Activated CD8-positive, alpha-beta T cell treated with anti-CD3 and anti-CD28 coated beads for 36 hours (primary cell): ENCODE measurements at regions not wholly inside any gene's neighbourhood (a gene's known extent, or its start where the extent isn't known, plus 50 kb on each side); places are given as distances from the start of the nearest gene placed in this dataset.

Experiments
- ATAC-seq: fragments of 200-7000 bp; cut with Tn5 transposase; one replicate; pipeline ENCODE4 v1.10.0; 2021; ENCODE audit warnings: mild to moderate bottlenecking, moderate library complexity
- CTCF ChIA-PET: fragments of 350-600 bp; sonication (Branson Sonifier 250); formaldehyde crosslinking; loops from one replicate; lab custom pipeline; 2021; ENCODE audit warnings: antibody characterized with exemption; lab: Charles Lee
- POLR2A ChIA-PET: fragments of 350-600 bp; sonication (Branson Sonifier 250); formaldehyde crosslinking; loops from one replicate; lab custom pipeline; 2021; ENCODE audit warnings: antibody characterized with exemption; lab: Charles Lee
- DNase-seq: peaks from one replicate; pipeline ENCODE4 v3.0.0-alpha.2; 2020
- H3K27ac Mint-ChIP-seq: one replicate; pipeline ENCODE4 v1.8.0; 2021; ENCODE audit warnings: mild to moderate bottlenecking, mixed read lengths
- H3K27me3 Mint-ChIP-seq: one replicate; pipeline ENCODE4 v1.8.0; 2021; ENCODE audit warnings: mixed read lengths
- H3K36me3 Mint-ChIP-seq: one replicate; pipeline ENCODE4 v1.8.0; 2021; ENCODE audit warnings: low read depth, mixed read lengths
- H3K4me1 Mint-ChIP-seq: one replicate; pipeline ENCODE4 v1.8.0; 2021; ENCODE audit warnings: low read depth, mixed read lengths
- H3K4me3 Mint-ChIP-seq: one replicate; pipeline ENCODE4 v1.8.0; 2021; ENCODE audit warnings: mild to moderate bottlenecking, moderate library complexity, mixed read lengths
- H3K9me3 Mint-ChIP-seq: one replicate; pipeline ENCODE4 v1.8.0; 2021; ENCODE audit warnings: mixed read lengths
- intact Hi-C: fragments of 100-400 bp; cut with micrococcal nuclease; formaldehyde crosslinking; loops from one replicate; pipeline ENCODE4 v1.10.0; 2022
- TF ChIP-seq, protein P1 (sequence below): fragments of 200-600 bp; IDR thresholded peaks from one replicate; pipeline ENCODE4 v1.8.0; 2022; ENCODE audit warnings: antibody characterized with exemption, mild to moderate bottlenecking

- Mint-ChIP-seq H3K27ac (no peak overlapping the region), H3K36me3 (no peaks in the 10 kb centered on the region), H3K9me3 (peaks cover 4% of the 10 kb centered on the region), H3K4me3 (no peak overlapping the region), H3K4me1 (no peaks in the 10 kb centered on the region), H3K27me3 (peaks cover 12% of the 10 kb centered on the region)
- POLR2A ChIA-PET: no interaction called here
- ATAC-seq: no peak
- no peak for DNase-seq
- TF ChIP-seq, protein P1, sequence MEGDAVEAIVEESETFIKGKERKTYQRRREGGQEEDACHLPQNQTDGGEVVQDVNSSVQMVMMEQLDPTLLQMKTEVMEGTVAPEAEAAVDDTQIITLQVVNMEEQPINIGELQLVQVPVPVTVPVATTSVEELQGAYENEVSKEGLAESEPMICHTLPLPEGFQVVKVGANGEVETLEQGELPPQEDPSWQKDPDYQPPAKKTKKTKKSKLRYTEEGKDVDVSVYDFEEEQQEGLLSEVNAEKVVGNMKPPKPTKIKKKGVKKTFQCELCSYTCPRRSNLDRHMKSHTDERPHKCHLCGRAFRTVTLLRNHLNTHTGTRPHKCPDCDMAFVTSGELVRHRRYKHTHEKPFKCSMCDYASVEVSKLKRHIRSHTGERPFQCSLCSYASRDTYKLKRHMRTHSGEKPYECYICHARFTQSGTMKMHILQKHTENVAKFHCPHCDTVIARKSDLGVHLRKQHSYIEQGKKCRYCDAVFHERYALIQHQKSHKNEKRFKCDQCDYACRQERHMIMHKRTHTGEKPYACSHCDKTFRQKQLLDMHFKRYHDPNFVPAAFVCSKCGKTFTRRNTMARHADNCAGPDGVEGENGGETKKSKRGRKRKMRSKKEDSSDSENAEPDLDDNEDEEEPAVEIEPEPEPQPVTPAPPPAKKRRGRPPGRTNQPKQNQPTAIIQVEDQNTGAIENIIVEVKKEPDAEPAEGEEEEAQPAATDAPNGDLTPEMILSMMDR: no peak
- intact Hi-C loops: no loop called here
- CTCF ChIA-PET: interaction anchor here (1.0 to 1.1 kb wide), 2 partner anchors 30 to 32 kb away, joined by 3 read pairs; no protein-coding TSS in a partner anchor
Measured at GRCh38 chr17:5675625-5676421, 91.5 kb upstream of the NLRP1 start.

DNA sequence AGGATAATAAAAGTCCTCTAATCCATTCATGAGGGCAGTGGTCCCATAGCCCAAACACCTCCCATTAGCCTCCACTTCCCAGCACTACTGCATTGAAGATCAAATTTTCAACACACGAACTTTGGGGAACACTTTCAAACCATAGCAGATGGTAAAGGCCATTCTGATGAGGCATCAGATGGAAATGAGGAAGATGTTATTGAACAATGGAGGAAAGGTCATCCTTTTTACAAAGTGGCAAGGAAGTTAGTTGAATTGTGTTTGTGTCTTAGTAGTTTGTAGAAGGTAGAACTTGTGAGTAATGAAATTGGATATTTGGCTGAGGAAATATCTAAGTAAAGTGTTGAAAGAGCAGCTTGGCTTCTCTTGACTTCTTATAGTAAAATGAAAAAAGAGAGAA is 93.3 kb upstream of the NLRP1 start:
- TF ChIP-seq, protein P1: no peak
- ATAC-seq (no peak), DNase-seq (no peak)
- Mint-ChIP-seq H3K9me3 (peaks cover 4% of the 10 kb centered on the region), H3K27ac (no peak overlapping the region), H3K36me3 (no peaks in the 10 kb centered on the region), H3K27me3 (peaks cover 25% of the 10 kb centered on the region), H3K4me3 (no peak overlapping the region), H3K4me1 (no peaks in the 10 kb centered on the region)
- intact Hi-C loops: no loop called here
- CTCF ChIA-PET: no interaction called here
- POLR2A ChIA-PET: no interaction called here

DNA sequence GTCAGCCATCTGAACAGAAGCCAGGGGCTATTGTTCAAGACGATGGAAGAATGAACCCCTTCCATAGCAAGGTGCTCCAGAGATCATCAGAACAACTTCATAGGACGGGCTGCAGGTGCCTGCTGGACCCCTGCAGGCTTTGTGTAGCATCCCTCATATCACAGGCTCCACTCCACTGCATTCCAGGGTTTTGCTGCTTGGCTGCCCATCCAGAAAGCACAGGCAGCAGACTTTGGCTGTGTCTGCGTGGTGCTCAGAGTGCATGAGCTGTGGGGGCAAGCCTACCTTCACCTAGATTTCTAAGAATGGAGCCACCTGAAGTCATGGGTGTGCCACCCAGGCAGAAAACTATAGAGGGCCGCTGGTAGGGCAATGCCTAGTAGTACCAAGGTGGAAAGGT is 93.9 kb upstream of the NLRP1 start:
- peaks cover 4% of the 10 kb centered on the region for H3K9me3 Mint-ChIP-seq
- CTCF ChIA-PET: no interaction called here
- H3K27me3 Mint-ChIP-seq: peaks cover 27% of the 10 kb centered on the region

DNA sequence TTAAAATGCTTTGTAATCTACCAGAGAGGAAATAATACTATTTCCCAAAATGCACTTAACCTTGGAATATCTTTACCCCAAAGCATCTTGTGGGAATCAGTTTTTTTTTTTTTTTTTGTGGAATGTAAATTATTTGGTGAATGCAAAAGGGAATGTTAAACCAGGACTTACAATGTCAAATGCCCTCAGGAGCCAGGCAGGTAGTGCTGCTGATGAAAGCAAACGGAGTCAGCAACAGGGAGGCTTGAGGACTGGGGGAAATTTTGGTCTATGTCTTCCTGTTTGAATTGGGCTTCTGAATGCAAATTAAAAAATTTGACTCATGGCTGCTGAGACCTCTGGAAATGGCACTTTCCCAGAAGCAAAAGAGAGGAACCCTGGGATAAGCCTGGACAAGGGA is 96.5 kb upstream of the NLRP1 start:
- intact Hi-C loops: no loop called here
- H3K36me3 Mint-ChIP-seq: no peaks in the 10 kb centered on the region
- ChIA-PET CTCF (no interaction called here), POLR2A (no interaction called here)
- TF ChIP-seq, protein P1: no peak
- peaks cover 25% of the 10 kb centered on the region for H3K27me3 Mint-ChIP-seq
- no peak overlapping the region for H3K27ac Mint-ChIP-seq
- DNase-seq: no peak
- ATAC-seq: no peak
- H3K4me1 Mint-ChIP-seq: no peaks in the 10 kb centered on the region
- H3K9me3 Mint-ChIP-seq: peaks cover 4% of the 10 kb centered on the region
- no peak overlapping the region for H3K4me3 Mint-ChIP-seq

More for the DNA sequence above, 93.9 kb upstream of the NLRP1 start:
- intact Hi-C loops: no loop called here
- Mint-ChIP-seq H3K36me3 (no peaks in the 10 kb centered on the region), H3K27ac (no peak overlapping the region), H3K4me1 (no peaks in the 10 kb centered on the region), H3K4me3 (no peak overlapping the region)
- ATAC-seq (no peak), DNase-seq (no peak)
- TF ChIP-seq, protein P1: no peak
- POLR2A ChIA-PET: no interaction called here

DNA sequence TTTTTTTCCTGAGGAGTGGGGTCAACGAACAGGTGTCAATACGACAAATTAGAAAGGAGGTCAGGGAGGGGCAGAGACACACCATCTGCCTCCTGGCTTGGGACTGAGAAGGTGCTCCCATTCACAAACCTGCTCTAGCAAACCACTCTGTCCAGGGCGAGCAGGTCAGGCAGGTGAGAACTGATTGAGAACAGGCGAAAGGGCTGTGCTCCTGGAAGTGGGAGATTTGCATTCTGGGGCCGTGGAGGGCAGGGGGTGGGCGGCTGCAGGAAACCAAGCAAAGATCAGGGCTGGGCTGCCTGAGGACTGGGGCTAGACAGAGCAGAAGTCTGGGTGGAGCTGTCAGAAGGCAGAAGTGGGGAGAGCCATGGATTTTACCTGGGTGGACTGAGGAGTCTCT is 98.9 kb upstream of the NLRP1 start:
- DNase-seq: no peak
- ChIA-PET CTCF (no interaction called here), POLR2A (no interaction called here)
- no peak for ATAC-seq
- no peak overlapping the region for H3K4me3 Mint-ChIP-seq
- TF ChIP-seq, protein P1: no peak
- no peak overlapping the region for H3K27ac Mint-ChIP-seq
- H3K36me3 Mint-ChIP-seq: no peaks in the 10 kb centered on the region
- H3K27me3 Mint-ChIP-seq: peaks cover 27% of the 10 kb centered on the region
- H3K9me3 Mint-ChIP-seq: peaks cover 4% of the 10 kb centered on the region
- intact Hi-C loops: no loop called here
- no peaks in the 10 kb centered on the region for H3K4me1 Mint-ChIP-seq
